A673 (cell line): ENCODE measurements at regions not wholly inside any gene's neighbourhood (a gene's known extent, or its start where the extent isn't known, plus 50 kb on each side); places are given as distances from the start of the nearest gene placed in this dataset.

Experiments
- BruUV-seq: library from RNA; stranded (reverse); fragments of 400-500 nt; replicated peaks from 2 replicates; lab custom pipeline; 2021; lab: Mats Ljungman, UMichigan
- CTCF ChIA-PET: fragments of 300-600 bp; sonication (Branson Sonifier 250); formaldehyde crosslinking; loops from one replicate; lab custom pipeline; 2022; ENCODE audit warnings: antibody characterized with exemption; lab: Charles Lee
- POLR2A ChIA-PET: fragments of 300-600 bp; sonication (Branson Sonifier 250); formaldehyde crosslinking; loops from one replicate; lab custom pipeline; 2022; ENCODE audit warnings: antibody characterized with exemption; ENCODE audit not compliant: low non-redundant PET; lab: Charles Lee
- DNase-seq: peaks from one replicate; pipeline ENCODE4 v3.0.0-alpha.2; 2015; ENCODE audit warnings: low spot score
- H3K27ac ChIP-seq: fragments of 200-600 bp; sonication (generic); 2 replicates; pipeline ENCODE4 v1.5.1; 2016; ENCODE audit warnings: mixed run types, low read depth, mild to moderate bottlenecking, mixed read lengths, antibody characterized with exemption, low read length; ENCODE audit not compliant: poor library complexity, severe bottlenecking
- H3K27me3 ChIP-seq: fragments of 200-600 bp; sonication (generic); replicated peaks from 2 replicates; pipeline ENCODE4 v1.6.1; 2017; ENCODE audit warnings: mixed run types, low read depth, mild to moderate bottlenecking, mixed read lengths, antibody characterized with exemption, low read length; ENCODE audit not compliant: insufficient read depth, poor library complexity
- H3K36me3 ChIP-seq: fragments of 200-600 bp; sonication (generic); 2 replicates; pipeline ENCODE4 v1.6.1; 2016; ENCODE audit warnings: mixed run types, mild to moderate bottlenecking, mixed read lengths, antibody characterized with exemption, low read length; ENCODE audit not compliant: insufficient read depth, poor library complexity, severe bottlenecking
- H3K4me1 ChIP-seq: fragments of 200-600 bp; sonication (generic); 2 replicates; pipeline ENCODE4 v1.6.1; 2017; ENCODE audit warnings: mixed run types, mild to moderate bottlenecking, mixed read lengths, antibody characterized with exemption, low read length; ENCODE audit not compliant: insufficient read depth, poor library complexity, severe bottlenecking
- H3K4me3 ChIP-seq: fragments of 200-600 bp; sonication (generic); 2 replicates; pipeline ENCODE4 v1.5.1; 2016; ENCODE audit warnings: low read depth, mixed run types, mild to moderate bottlenecking, mixed read lengths, low read length; ENCODE audit not compliant: poor library complexity, severe bottlenecking
- H3K9me3 ChIP-seq: fragments of 200-600 bp; sonication (generic); 2 replicates; pipeline ENCODE4 v1.6.1; 2016; ENCODE audit warnings: mixed run types, low read depth, mild to moderate bottlenecking, mixed read lengths, antibody characterized with exemption, low read length; ENCODE audit not compliant: poor library complexity, severe bottlenecking
- CTCF ChIP-seq: fragments of 300-800, 200-600 bp; sonication (generic); conservative IDR thresholded peaks from 2 replicates; pipeline ENCODE4 v1.5.1; 2017; ENCODE audit warnings: low read depth, mild to moderate bottlenecking, antibody characterized with exemption, low read length, moderate library complexity, mixed read lengths
- EZH2 ChIP-seq: fragments of 200-600 bp; sonication (generic); IDR thresholded peaks from 2 replicates; pipeline ENCODE4 v1.6.1; 2017; ENCODE audit warnings: borderline replicate concordance, low read depth, mild to moderate bottlenecking, mixed read lengths, antibody characterized with exemption, low read length; ENCODE audit not compliant: poor library complexity, severe bottlenecking
- intact Hi-C: fragments of 100-400 bp; cut with micrococcal nuclease; formaldehyde crosslinking; loops from one replicate; pipeline ENCODE4 v1.10.0; 2022; ENCODE audit not compliant: unreplicated experiment

- peaks cover 7% of the 10 kb centered on the region for H3K27me3 ChIP-seq
- DNase-seq = no peak
- no peaks in the 10 kb centered on the region for H3K4me1 ChIP-seq
- intact Hi-C loops = no loop called here
- no TSS peak for BruUV-seq
- no peaks in the 10 kb centered on the region for H3K36me3 ChIP-seq
- no peak overlapping the region for H3K27ac ChIP-seq
- ChIA-PET POLR2A (no interaction called here), CTCF (no interaction called here)
- no peaks in the 10 kb centered on the region for H3K9me3 ChIP-seq
- H3K4me3 ChIP-seq = no peak overlapping the region
- TF ChIP-seq CTCF = no peak
- no peak for TF ChIP-seq EZH2
These were observed 220.1 kb downstream of the MYCN start for GRCh38 chr2:16160281-16161084.

- no peak for DNase-seq
- ChIA-PET CTCF (no interaction called here), POLR2A (no interaction called here)
- Histone ChIP-seq H3K4me3 (no peak overlapping the region), H3K27ac (no peak overlapping the region), H3K4me1 (no peaks in the 10 kb centered on the region), H3K36me3 (no peaks in the 10 kb centered on the region), H3K9me3 (no peaks in the 10 kb centered on the region), H3K27me3 (no peaks in the 10 kb centered on the region)
- no TSS peak for BruUV-seq
- intact Hi-C loops = no loop called here
- TF ChIP-seq CTCF = no peak
- no peak for TF ChIP-seq EZH2
These were observed 216.1 kb downstream of the MYCN start for GRCh38 chr2:16156411-16156810.

GRCh38 chr2:16155766-16156165 lies 215.4 kb downstream of the MYCN start:
- TF ChIP-seq CTCF = no peak
- no peak for TF ChIP-seq EZH2
- Histone ChIP-seq H3K4me3 (no peak overlapping the region), H3K27ac (no peak overlapping the region), H3K36me3 (no peaks in the 10 kb centered on the region), H3K9me3 (no peaks in the 10 kb centered on the region), H3K27me3 (no peaks in the 10 kb centered on the region), H3K4me1 (no peaks in the 10 kb centered on the region)
- ChIA-PET POLR2A (no interaction called here), CTCF (no interaction called here)
- intact Hi-C loops = no loop called here
- no TSS peak for BruUV-seq
- DNase-seq = no peak
